ENCODE measurements at regions not wholly inside any gene's neighbourhood (a gene's known extent, or its start where the extent isn't known, plus 50 kb on each side); places are given as distances from the start of the nearest gene placed in this dataset.

- no peak for DNase-seq (ENCODE audit: low spot score)
These were observed 168.4 kb upstream of the NHS start for GRCh38 chrX:17206584-17206983.

- DNase-seq (ENCODE audit: low spot score): no peak
These were observed 160.0 kb upstream of the NHS start for GRCh38 chrX:17214962-17215361.

GRCh38 chrX:17226736-17227135 is 148.3 kb upstream of the NHS start:
- no peak for DNase-seq (ENCODE audit: low spot score)

DNA sequence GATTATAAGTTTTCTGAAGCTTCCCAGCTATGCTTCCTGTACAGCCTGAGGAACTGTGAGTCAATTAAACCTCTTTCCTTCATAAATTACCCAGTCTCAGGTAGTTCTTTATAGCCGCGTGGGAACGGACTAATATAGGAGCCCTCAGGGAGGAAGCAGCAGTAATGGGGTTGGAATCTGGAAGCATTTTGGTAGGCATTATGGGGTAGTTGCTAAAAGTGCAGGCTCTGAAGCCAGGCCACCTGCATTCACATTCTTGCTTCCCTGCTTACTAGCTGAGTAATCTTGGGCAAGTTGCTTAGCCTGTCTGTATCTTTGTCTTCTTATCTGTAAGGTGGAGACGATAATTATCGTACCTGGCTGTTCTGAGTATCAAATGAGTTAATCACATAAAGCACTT is 137.9 kb upstream of the NHS start:
- DNase-seq (ENCODE audit: low spot score): no peak

DNA sequence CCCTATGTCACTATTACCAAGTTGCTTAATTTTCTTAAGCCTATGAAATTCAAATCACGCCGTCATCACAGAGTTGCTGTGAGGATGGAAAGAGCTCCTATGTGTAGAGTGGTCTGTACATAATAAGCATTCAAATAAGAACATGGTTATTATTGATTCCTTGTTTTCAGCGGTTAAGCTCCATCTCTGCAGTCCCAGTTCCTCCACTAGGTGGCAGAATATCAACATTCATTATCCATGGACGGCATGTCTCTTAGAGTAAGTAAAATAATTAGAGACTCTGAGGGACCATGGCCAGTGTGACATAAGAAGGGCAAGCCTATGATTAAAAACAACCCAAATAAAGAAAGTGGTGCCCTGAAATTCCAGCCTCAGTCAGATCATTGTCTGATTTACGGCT is 132.5 kb upstream of the NHS start:
- DNase-seq (ENCODE audit: low spot score): peak; percentile 25

GRCh38 chrX:17247144-17247543 is 127.9 kb upstream of the NHS start:
- DNase-seq (ENCODE audit: low spot score): no peak

GRCh38 chrX:17262123-17262522 is 112.9 kb upstream of the NHS start:
- no peak for DNase-seq (ENCODE audit: low spot score)

DNA sequence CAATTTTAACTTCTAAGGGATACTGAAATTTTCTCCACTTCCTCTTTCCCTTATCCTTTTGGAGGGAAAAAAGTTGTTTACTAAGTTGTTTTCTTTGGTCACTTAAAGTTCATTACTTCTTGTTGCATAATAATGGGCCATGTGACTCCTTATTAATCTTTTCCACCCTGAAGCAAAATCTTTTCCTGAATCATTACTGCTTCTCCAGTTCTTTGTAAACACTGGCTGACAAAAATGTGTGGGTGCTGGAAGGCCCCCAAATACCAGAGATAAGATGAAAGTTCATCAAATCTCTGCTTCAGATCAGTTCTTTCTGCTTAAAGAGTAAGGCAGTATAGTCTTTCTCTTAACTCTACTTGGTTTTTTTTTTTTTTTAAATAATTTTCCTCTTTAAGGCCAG is 108.9 kb upstream of the NHS start:
- no peak for DNase-seq (ENCODE audit: low spot score)

DNA sequence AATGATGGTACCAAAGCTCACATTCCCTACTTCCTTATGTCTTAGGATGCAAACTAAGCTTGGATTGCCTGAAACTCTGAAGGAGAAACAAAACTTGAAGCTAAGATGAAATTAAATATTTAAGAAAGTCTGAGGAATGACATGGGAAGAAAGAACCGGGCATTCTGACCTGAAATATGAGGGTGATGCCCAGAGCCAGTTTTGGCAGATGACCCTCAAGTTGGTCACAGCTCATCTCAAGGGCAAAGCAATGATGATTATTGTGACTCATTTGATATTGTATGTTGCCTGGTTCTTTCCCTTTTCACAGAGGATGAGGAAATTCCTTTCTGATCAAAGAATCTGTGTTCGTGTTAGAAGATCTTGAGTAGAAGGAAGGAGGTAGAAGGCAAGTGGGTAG is 96.0 kb upstream of the NHS start:
- no peak for DNase-seq (ENCODE audit: low spot score)

- DNase-seq (ENCODE audit: low spot score): no peak
These were observed 89.0 kb upstream of the NHS start for GRCh38 chrX:17285983-17286382.

DNA sequence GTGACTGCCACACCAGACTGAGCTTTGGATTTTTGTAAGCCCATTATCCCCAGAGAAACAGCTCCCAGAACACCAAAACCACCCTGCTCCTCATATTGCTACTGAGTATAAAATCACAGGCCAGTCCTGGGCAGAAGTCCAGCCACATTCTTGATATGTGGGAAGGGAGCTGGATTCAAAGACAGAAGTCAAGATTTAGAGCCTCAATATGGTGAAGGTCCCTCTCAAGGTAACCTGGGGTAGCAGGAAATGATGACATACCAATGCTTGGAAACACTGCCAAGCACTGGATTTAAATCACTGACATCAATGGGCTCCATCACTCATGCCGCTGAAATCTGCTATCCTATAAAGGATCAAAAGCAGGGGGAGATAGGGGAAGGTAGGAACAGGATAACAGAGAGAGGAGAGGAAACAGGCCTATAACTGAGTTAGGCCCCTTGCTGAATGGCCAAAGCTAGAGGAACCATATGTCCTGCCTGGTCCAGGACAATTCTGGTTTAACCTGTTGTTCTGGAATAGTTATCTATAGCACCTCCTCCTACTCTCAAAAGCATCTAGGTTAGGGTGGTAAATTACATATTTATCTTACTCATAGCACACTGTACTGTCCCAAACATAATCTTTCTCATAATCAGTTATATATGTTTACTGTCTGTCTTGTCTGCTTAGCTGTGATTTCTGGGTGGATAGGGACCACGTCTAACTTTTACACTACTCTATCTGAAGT is 83.7 kb upstream of the NHS start:
- DNase-seq (ENCODE audit: low spot score): no peak

GRCh38 chrX:17292111-17292527 is 82.9 kb upstream of the NHS start:
- no peak for DNase-seq (ENCODE audit: low spot score)

DNA sequence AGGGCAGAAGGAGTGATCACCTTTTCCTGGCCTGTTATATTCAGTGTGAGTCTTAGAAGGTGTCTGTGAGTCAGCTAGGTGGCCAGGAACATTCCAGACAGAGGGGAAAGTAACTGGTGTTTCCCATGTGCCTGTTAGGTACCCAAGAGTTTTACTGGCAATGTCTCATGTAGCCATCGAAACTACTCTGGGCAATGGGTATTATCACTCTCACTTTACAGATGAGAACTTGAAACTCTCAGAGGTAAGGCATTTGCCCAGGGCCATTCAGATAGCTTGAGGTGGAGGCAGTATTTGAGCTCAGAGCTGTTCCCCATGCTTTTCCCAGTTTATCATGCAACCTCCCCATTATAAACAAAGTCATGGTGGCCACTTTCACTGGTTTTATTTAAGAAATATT is 80.4 kb upstream of the NHS start:
- DNase-seq (ENCODE audit: low spot score): no peak

GRCh38 chrX:17295791-17296190 is 79.2 kb upstream of the NHS start:
- DNase-seq (ENCODE audit: low spot score): no peak

GRCh38 chrX:17298564-17298963 is 76.4 kb upstream of the NHS start:
- no peak for DNase-seq (ENCODE audit: low spot score)

DNA sequence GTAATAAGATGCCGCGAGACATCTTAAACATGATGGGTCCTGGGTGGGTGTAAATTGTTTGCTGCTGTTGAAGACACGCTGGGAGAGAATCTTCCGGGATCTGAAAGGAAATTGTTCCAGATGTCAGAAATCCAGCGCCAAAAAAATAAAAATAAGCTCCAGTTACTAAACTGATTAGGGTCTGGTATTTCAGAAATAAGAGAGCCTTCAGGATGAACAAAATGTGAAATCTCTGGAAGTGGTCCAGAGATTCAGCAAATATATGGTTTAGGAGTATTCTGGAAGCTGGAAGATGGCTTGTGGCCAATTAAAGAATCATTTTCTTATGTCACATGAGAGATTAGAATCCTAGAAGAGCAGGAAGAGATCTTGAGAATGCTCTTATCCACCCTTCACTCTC is 75.8 kb upstream of the NHS start:
- DNase-seq (ENCODE audit: low spot score): no peak

GRCh38 chrX:17323397-17323796 is 51.6 kb upstream of the NHS start:
- no peak for DNase-seq (ENCODE audit: low spot score)
